ENCODE measurements at regions not wholly inside any gene's neighbourhood (a gene's known extent, or its start where the extent isn't known, plus 50 kb on each side); places are given as distances from the start of the nearest gene placed in this dataset.

- TF ChIP-seq EZH2phosphoT487 (IDR thresholded peaks at IDR 0.05), result no peak
- TF ChIP-seq EZH2 (IDR thresholded peaks at IDR 0.05), result no peak
- TF ChIP-seq, protein P1, sequence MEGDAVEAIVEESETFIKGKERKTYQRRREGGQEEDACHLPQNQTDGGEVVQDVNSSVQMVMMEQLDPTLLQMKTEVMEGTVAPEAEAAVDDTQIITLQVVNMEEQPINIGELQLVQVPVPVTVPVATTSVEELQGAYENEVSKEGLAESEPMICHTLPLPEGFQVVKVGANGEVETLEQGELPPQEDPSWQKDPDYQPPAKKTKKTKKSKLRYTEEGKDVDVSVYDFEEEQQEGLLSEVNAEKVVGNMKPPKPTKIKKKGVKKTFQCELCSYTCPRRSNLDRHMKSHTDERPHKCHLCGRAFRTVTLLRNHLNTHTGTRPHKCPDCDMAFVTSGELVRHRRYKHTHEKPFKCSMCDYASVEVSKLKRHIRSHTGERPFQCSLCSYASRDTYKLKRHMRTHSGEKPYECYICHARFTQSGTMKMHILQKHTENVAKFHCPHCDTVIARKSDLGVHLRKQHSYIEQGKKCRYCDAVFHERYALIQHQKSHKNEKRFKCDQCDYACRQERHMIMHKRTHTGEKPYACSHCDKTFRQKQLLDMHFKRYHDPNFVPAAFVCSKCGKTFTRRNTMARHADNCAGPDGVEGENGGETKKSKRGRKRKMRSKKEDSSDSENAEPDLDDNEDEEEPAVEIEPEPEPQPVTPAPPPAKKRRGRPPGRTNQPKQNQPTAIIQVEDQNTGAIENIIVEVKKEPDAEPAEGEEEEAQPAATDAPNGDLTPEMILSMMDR (IDR thresholded peaks at IDR 0.05), result no peak
These were observed 395.0 kb downstream of the ZEB2 start for GRCh38 chr2:144124882-144125281.

Data from neural progenitor cell (in vitro differentiated cells).